D721Med (cell line): ENCODE measurements at regions not wholly inside any gene's neighbourhood (a gene's known extent, or its start where the extent isn't known, plus 50 kb on each side); places are given as distances from the start of the nearest gene placed in this dataset.

ENCODE experiments used
- DNase-seq: peaks from one replicate; pipeline ENCODE4 v3.0.0; 2011; ENCODE audit warnings: low spot score; ENCODE audit not compliant: insufficient read length
- FAIRE-seq: peaks from 2 replicates; lab custom pipeline; 2011; peaks lifted over from hg19 to GRCh38; lab: Jason Lieb, UNC
- TF ChIP-seq, protein P1 (sequence below): IDR thresholded peaks from 2 replicates; pipeline ENCODE4 v1.5.1; 2012; ENCODE audit warnings: mild to moderate bottlenecking, control low read depth; ENCODE audit not compliant: insufficient read depth; ENCODE audit errors: missing control alignments

- FAIRE-seq (no peak), DNase-seq (no peak)
- TF ChIP-seq, protein P1, sequence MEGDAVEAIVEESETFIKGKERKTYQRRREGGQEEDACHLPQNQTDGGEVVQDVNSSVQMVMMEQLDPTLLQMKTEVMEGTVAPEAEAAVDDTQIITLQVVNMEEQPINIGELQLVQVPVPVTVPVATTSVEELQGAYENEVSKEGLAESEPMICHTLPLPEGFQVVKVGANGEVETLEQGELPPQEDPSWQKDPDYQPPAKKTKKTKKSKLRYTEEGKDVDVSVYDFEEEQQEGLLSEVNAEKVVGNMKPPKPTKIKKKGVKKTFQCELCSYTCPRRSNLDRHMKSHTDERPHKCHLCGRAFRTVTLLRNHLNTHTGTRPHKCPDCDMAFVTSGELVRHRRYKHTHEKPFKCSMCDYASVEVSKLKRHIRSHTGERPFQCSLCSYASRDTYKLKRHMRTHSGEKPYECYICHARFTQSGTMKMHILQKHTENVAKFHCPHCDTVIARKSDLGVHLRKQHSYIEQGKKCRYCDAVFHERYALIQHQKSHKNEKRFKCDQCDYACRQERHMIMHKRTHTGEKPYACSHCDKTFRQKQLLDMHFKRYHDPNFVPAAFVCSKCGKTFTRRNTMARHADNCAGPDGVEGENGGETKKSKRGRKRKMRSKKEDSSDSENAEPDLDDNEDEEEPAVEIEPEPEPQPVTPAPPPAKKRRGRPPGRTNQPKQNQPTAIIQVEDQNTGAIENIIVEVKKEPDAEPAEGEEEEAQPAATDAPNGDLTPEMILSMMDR = no peak
Observed at GRCh38 chr2:57185568-57185967, 861.0 kb upstream of the VRK2 start.

- no peak for DNase-seq
- TF ChIP-seq, protein P1 = no peak
Observed at GRCh38 chr2:57190007-57190406, 856.6 kb upstream of the VRK2 start.

DNA sequence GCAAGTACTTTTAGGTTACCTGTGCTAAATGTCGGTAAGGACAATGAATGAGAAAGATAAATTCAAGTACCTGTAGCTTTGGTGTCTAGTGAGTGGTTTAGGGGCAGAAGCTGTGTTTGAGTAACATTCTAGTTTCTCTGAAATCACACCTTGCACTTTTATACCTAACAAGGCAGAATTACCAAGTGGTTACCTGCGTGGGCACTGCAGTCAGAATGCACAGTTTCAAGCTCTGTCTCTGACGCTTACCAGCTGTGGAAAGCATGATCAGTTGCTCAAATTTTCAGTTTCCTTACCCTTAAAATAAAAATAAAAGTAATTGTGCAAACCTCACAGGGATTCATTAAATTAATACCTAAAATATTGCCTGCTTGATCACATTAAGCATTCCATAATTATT, 846.9 kb upstream of the VRK2 start:
- TF ChIP-seq, protein P1 = no peak
- FAIRE-seq (no peak), DNase-seq (no peak)

More at GRCh38 chr2:57190007-57190406, 856.6 kb upstream of the VRK2 start:
- no peak for FAIRE-seq

GRCh38 chr2:57204364-57204763, 842.2 kb upstream of the VRK2 start:
- FAIRE-seq (no peak), DNase-seq (no peak)
- TF ChIP-seq, protein P1 = no peak

GRCh38 chr2:57205241-57205640, 841.4 kb upstream of the VRK2 start:
- TF ChIP-seq, protein P1 = no peak
- FAIRE-seq (no peak), DNase-seq (no peak)

GRCh38 chr2:57207191-57207590, 839.4 kb upstream of the VRK2 start:
- no peak for DNase-seq
- no peak for FAIRE-seq
- TF ChIP-seq, protein P1 = no peak

DNA sequence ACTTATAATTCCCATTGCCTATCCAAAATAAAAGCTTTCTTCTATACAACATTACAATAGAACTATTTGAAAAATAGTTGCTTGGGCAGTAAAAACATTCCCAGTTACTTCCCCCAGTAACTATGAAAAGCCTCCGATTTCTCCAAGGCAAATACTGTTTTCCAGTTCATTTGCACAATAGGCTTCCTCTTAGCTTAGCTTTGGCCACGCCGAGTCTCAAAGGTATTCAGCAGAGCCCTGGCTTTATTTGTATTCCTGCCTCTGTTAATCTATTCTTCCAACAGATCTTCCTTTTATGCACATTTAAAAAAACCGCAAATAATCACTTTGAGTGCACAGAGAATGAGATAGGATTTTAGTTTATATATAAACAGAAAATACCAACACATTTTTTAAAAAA, 836.8 kb upstream of the VRK2 start:
- FAIRE-seq = no peak
- TF ChIP-seq, protein P1 = no peak

More for the DNA sequence above, 836.8 kb upstream of the VRK2 start:
- DNase-seq = no peak
